LNCAP (cell line): ENCODE measurements at regions not wholly inside any gene's neighbourhood (a gene's known extent, or its start where the extent isn't known, plus 50 kb on each side); places are given as distances from the start of the nearest gene placed in this dataset.

Experiments
- TF ChIP-seq, protein P1 (sequence below): fragments of 450-650 bp; IDR thresholded peaks from 2 replicates; pipeline ENCODE4 v1.5.1; 2017; ENCODE audit warnings: mild to moderate bottlenecking

DNA sequence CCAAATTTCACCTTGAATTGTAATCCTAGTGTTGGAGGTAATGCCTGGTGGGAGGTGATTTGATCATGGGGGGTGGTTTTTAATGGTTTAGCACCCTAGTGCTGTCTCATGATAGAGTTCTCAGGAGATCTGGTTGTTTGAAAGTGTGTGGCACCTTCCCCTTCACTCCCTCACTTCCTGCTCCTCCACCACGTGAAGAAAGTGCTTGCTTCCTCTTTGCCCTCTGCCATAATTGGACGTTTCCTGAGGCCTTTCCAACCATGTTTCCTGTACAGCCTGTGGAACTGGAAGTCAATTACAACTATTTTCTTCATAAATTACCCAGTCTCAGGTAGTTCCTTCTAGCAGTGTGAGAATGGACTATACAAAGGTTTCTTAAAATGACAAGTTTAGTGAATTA lies 251.8 kb upstream of the NETO1 start:
- TF ChIP-seq, protein P1, sequence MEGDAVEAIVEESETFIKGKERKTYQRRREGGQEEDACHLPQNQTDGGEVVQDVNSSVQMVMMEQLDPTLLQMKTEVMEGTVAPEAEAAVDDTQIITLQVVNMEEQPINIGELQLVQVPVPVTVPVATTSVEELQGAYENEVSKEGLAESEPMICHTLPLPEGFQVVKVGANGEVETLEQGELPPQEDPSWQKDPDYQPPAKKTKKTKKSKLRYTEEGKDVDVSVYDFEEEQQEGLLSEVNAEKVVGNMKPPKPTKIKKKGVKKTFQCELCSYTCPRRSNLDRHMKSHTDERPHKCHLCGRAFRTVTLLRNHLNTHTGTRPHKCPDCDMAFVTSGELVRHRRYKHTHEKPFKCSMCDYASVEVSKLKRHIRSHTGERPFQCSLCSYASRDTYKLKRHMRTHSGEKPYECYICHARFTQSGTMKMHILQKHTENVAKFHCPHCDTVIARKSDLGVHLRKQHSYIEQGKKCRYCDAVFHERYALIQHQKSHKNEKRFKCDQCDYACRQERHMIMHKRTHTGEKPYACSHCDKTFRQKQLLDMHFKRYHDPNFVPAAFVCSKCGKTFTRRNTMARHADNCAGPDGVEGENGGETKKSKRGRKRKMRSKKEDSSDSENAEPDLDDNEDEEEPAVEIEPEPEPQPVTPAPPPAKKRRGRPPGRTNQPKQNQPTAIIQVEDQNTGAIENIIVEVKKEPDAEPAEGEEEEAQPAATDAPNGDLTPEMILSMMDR = no peak

DNA sequence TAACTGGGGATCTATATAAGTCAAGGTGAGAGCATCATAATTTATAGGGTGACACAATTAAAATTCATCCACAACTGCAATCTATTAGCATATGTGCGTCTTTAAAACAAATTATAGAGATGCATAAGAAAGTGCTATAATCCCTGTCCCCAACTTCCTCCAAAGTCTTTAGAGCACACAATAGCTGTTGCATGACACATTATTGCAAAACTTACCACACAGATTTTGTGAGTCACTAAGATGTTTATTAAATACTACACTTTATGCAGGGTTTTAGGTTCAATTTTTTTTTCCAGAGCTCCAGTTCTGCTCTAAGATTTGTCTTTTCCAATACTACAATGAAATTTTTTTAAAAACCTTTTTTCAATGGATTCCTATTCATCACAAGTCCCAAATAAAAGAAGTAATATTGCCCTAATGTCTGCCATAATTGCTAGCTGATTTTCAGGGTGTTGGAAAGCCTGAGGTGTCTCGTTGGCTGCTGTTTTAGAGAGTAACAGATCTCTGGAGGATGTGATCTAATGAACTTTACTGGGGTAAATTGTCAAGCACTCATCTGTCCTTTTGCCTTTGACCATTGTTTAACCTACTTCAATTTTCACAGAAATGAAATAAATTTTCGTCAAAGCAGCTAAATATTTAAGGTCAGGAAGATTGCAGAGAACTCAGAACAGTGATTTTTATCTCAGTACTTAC lies 250.5 kb upstream of the NETO1 start:
- TF ChIP-seq, protein P1 = no peak

DNA sequence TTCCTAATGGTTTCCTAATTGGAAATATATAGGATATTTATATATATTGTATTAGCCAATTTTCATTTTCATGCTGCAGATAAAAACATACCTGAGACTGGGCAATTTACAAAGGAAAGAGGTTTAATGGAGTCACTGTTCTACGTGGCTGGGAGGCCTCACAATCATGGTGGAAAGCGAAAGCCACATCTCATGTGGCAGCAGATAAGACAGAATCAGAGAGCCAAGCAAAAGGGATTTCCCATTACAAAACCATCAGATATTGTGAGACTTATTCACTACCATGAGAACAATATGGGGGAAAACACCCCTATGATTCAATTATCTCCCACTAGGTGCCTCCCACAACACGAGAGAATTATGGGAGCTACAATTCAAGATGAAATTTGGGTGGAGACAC lies 242.5 kb upstream of the NETO1 start:
- TF ChIP-seq, protein P1 = no peak

DNA sequence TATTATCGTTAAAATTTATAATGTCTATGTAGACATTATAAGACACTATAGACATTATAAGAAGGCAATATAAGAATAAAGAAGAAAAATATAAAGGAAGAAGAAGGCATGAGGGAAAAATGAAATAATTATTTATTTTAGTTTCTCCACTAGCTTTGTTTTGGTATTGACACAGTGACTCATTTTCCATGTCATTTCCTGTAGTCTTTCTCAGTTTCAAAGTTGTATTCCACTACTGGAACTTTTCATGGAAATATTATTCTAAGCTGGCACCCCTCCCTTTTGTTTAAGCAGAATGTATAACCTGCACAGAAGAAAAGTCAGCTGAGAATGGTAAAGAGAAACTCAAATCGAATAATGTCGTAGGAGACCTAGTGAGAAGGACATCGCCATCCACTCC lies 234.2 kb upstream of the NETO1 start:
- TF ChIP-seq, protein P1 = no peak

DNA sequence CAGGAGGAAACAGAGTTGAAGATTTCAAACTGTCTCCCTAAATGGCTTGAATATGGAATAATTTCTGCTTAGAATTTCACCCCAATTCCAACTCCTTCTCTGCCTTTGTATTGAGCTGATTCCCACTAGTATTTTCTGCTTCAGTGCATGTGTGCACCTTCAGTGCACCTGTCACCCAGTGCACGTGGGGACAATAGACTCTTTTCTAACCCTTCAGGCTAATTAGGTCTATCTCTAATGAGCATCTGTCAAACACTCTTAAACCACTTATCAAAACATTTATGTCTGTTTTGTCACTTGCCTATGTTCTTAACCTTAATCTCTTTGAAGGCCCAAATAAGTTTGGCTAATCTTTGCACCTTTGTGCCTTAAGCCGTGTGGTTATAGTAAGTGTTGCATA lies 232.0 kb upstream of the NETO1 start:
- TF ChIP-seq, protein P1 = no peak

DNA sequence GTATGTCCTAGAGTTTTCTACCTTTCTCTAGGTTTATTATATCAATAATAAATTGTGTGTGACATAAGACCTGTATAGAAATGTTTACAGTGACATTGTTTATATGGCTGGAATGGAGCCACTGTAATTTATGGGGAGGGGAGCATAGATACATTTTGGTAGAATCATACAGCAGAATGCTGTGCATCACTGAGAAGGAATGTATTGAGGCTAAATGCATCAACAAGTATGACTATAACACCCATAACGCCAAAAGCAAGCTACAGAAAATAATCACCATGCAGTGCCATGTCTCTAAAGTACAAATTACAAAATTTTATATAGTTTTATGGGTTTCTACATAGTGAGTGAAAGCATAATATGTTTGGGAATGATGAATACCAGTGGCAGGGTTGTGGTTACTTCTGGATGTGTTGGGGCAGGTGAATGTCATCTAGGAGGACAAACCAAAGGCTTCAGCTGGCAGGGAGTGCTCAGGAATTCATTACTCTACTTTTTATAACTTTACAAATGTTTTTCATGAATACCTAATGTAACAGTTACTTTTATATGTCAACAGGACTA lies 226.0 kb upstream of the NETO1 start:
- TF ChIP-seq, protein P1 = no peak

DNA sequence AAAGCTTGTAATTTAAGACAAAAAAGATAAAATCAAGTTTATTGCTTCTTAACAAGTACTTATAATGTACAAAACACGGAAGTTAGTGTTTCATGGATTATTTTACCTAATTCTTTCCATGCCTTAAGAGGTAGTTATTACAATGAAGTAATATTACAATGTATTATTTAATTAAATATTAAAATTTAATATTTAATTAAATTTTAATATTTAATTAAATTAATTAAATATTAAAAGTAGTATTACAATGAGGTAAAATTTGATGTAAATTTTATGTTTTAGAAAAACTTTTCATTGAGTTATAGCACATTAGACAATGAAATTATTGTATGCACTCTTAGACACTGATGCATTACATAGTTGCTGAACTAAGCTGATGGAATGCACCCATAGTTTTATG lies 220.7 kb upstream of the NETO1 start:
- TF ChIP-seq, protein P1 = no peak
